ENCODE measurements at regions not wholly inside any gene's neighbourhood (a gene's known extent, or its start where the extent isn't known, plus 50 kb on each side); places are given as distances from the start of the nearest gene placed in this dataset.

- Mint-ChIP-seq H3K27me3 (peaks cover 27 to 28% of the 10 kb centered on the region in 2 donors), H3K4me3 (no peak overlapping the region), H3K27ac (no peak overlapping the region), H3K4me1 (ENCODE audit: low read depth in 2 of 2) (peaks cover 5 to 6% of the 10 kb centered on the region in 2 donors), H3K9me3 (no peaks in the 10 kb centered on the region), H3K36me3 (ENCODE audit: insufficient read depth) (no peaks in the 10 kb centered on the region)
- ATAC-seq (replicated peaks): no peak
- no peak for DNase-seq
Observed at GRCh38 chr12:94740601-94741362, 90.4 kb upstream of the TMCC3 start.

GRCh38 chr12:94736820-94737219 is 86.5 kb upstream of the TMCC3 start:
- ATAC-seq (replicated peaks) (no peak), DNase-seq (no peak)
- Mint-ChIP-seq H3K36me3 (ENCODE audit: insufficient read depth) (no peaks in the 10 kb centered on the region), H3K27me3 (peaks cover 45 to 49% of the 10 kb centered on the region in 2 donors), H3K27ac (no peak overlapping the region), H3K4me1 (ENCODE audit: low read depth in 2 of 2) (no peaks in the 10 kb centered on the region), H3K9me3 (no peaks in the 10 kb centered on the region), H3K4me3 (no peak overlapping the region)

GRCh38 chr12:94736004-94736403 is 85.6 kb upstream of the TMCC3 start:
- H3K9me3 Mint-ChIP-seq: no peaks in the 10 kb centered on the region
- ATAC-seq (replicated peaks) (no peak), DNase-seq (no peak)
- peaks cover 39 to 44% of the 10 kb centered on the region in 2 donors for H3K27me3 Mint-ChIP-seq
- H3K36me3 Mint-ChIP-seq (ENCODE audit: insufficient read depth): no peaks in the 10 kb centered on the region
- H3K4me3 Mint-ChIP-seq: no peak overlapping the region
- H3K27ac Mint-ChIP-seq: no peak overlapping the region
- H3K4me1 Mint-ChIP-seq (ENCODE audit: low read depth in 2 of 2): no peaks in the 10 kb centered on the region

DNA sequence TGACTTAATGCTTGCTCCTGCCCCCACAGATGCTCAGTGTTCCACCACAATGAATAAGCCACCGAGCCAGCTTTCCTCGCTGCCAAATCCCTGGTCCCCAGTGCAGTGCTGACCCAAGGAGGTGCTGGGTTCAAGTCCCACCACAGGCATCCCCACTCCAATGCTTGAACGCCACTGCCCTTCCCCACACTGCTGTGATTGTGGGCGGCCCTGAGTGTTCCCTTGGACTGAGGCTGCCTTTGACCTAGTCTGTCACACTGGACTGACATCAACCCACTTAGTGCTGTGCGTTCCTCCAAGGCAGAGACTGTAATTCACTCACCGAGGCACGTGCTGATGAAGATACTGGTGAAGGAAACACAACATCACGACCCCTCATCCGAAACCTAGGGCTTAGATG is 83.4 kb upstream of the TMCC3 start:
- H3K4me3 Mint-ChIP-seq: no peak overlapping the region

GRCh38 chr12:94732367-94732990 is 82.1 kb upstream of the TMCC3 start:
- Mint-ChIP-seq H3K4me1 (ENCODE audit: low read depth in 2 of 2) (no peaks in the 10 kb centered on the region), H3K27me3 (peaks cover 33 to 41% of the 10 kb centered on the region in 2 donors), H3K4me3 (no peak overlapping the region), H3K9me3 (no peaks in the 10 kb centered on the region), H3K36me3 (ENCODE audit: insufficient read depth) (no peaks in the 10 kb centered on the region), H3K27ac (no peak overlapping the region)
- DNase-seq (no peak), ATAC-seq (replicated peaks) (no peak)

More for the DNA sequence above, 83.4 kb upstream of the TMCC3 start:
- Mint-ChIP-seq H3K36me3 (ENCODE audit: insufficient read depth) (no peaks in the 10 kb centered on the region), H3K9me3 (no peaks in the 10 kb centered on the region), H3K27ac (no peak overlapping the region), H3K4me1 (ENCODE audit: low read depth in 2 of 2) (no peaks in the 10 kb centered on the region), H3K27me3 (peaks cover 28 to 32% of the 10 kb centered on the region in 2 donors)
- DNase-seq (no peak), ATAC-seq (replicated peaks) (no peak)

DNA sequence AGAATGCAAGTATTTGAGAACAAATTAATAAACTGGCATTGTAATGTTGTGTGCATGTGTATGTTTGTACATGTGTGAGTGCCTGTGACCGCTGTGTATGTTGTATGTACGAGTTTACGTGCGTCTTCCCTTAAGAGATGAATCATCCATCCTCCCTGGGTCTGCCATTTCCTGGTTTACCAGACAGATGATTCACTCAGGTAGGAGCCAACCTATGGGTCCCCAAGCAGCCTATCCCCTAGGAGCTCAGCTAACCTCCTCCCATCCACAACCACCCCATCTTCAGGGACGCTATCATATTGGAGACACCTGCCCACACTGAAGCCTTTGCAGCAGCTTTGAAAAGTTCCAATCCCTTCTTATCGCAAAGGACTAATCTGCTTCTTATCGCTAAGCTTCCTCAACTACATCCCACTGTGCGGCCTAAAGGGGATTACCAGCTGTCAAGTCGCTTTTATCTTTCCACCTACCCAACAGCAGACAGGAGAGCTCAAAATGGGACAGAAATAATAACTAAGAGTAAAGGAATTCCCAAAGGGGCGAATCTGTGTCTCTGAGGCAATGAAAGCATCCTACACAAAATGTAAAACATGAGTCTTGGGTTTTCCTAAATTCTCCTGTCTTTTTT is 81.5 kb upstream of the TMCC3 start:
- no peak overlapping the region for H3K27ac Mint-ChIP-seq
- DNase-seq: no peak
- no peak for ATAC-seq (replicated peaks)
- H3K4me1 Mint-ChIP-seq (ENCODE audit: low read depth in 2 of 2): no peaks in the 10 kb centered on the region
- no peaks in the 10 kb centered on the region for H3K36me3 Mint-ChIP-seq (ENCODE audit: insufficient read depth)
- no peak overlapping the region for H3K4me3 Mint-ChIP-seq
- peaks cover 39 to 47% of the 10 kb centered on the region in 2 donors for H3K27me3 Mint-ChIP-seq
- no peaks in the 10 kb centered on the region for H3K9me3 Mint-ChIP-seq

GRCh38 chr12:94730847-94731246 is 80.5 kb upstream of the TMCC3 start:
- H3K9me3 Mint-ChIP-seq: no peaks in the 10 kb centered on the region
- ATAC-seq (replicated peaks) (no peak), DNase-seq (no peak)
- peaks cover 39 to 49% of the 10 kb centered on the region in 2 donors for H3K27me3 Mint-ChIP-seq
- no peak overlapping the region for H3K4me3 Mint-ChIP-seq
- no peaks in the 10 kb centered on the region for H3K36me3 Mint-ChIP-seq (ENCODE audit: insufficient read depth)
- no peaks in the 10 kb centered on the region for H3K4me1 Mint-ChIP-seq (ENCODE audit: low read depth in 2 of 2)
- H3K27ac Mint-ChIP-seq: no peak overlapping the region

GRCh38 chr12:94726236-94726835 is 76.0 kb upstream of the TMCC3 start:
- no peak for ATAC-seq (replicated peaks)
- H3K4me1 Mint-ChIP-seq (ENCODE audit: low read depth in 2 of 2): peaks cover 0 to 3% of the 10 kb centered on the region in 2 donors
- H3K9me3 Mint-ChIP-seq: no peaks in the 10 kb centered on the region

DNA sequence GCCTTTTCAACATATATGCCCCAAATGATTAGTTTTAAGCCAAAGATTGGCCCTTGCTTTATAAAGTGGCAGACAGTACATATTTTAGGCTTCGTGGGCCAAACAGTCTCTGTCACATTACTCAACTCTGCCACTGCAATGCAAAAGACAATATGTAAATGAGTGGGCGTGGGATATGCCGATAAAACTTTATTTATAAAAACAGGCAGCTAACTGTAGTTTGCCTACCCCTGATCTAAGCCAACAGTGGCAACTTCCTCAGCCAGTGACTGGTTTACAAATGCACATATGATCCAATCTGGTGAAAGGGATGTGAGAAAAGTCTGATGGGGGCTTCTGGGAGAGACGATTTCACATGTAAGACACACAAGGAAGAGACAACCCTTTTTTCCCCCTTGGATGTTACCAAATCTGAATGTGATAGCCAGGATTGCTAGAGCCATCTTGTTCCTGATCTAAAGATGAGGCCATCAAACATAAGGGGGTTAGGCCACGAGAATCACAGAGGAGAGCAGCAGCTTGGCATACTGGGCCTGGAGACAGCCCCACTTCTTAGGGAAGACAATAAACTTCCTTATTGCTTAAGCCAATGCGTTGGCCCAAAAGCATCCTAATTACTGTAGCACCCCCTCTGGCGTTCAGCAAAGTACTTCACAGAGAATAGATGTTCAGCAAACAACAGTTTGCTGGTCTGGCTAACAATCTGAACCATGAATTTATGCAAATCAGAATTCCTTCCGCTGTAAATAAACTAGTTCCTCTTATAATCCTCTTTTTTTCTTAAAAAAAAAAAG is 75.2 kb upstream of the TMCC3 start:
- no peaks in the 10 kb centered on the region for H3K36me3 Mint-ChIP-seq (ENCODE audit: insufficient read depth)
- ATAC-seq (replicated peaks) (peak; percentile 41), DNase-seq (peak; percentile 10 to 17 (median 16))
- no peak overlapping the region for H3K27ac Mint-ChIP-seq
- peaks cover 20 to 33% of the 10 kb centered on the region in 2 donors for H3K27me3 Mint-ChIP-seq
- H3K4me3 Mint-ChIP-seq: no peak overlapping the region
- peaks cover 0 to 3% of the 10 kb centered on the region in 2 donors for H3K4me1 Mint-ChIP-seq (ENCODE audit: low read depth in 2 of 2)
- H3K9me3 Mint-ChIP-seq: no peaks in the 10 kb centered on the region

More at GRCh38 chr12:94726236-94726835, 76.0 kb upstream of the TMCC3 start:
- Mint-ChIP-seq H3K36me3 (ENCODE audit: insufficient read depth) (no peaks in the 10 kb centered on the region), H3K27ac (no peak overlapping the region), H3K27me3 (peaks cover 20 to 31% of the 10 kb centered on the region in 2 donors), H3K4me3 (no peak overlapping the region)
- DNase-seq: no peak

- ATAC-seq (replicated peaks): no peak
- Mint-ChIP-seq H3K27me3 (peaks cover 8 to 29% of the 10 kb centered on the region in 2 donors), H3K27ac (peak overlapping the region in 1 of 2 donors; percentile 24), H3K4me3 (no peak overlapping the region), H3K36me3 (ENCODE audit: insufficient read depth) (no peaks in the 10 kb centered on the region), H3K9me3 (no peaks in the 10 kb centered on the region), H3K4me1 (ENCODE audit: low read depth in 2 of 2) (peaks cover 0 to 5% of the 10 kb centered on the region in 2 donors)
- DNase-seq: no peak
Observed at GRCh38 chr12:94722664-94723063, 72.3 kb upstream of the TMCC3 start.

DNA sequence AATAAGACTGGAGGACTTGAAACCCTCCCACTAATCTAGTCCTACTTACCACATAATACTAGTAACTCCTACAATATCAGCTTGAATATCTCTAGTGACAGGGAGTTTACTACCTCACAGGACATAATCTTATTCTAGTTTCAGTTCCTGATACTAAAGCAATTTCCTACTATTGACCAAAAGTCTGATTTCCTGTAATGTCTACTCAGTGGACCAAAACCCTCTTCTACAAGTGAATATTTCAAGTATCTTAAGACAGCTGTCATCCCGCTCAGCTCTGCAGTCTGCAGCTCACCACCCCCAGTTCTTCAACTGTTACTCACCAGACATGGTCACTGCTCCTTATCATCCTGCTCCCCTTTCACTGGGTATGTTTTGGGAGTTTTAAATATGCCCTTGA is 70.8 kb upstream of the TMCC3 start:
- no peak for DNase-seq
- ATAC-seq (replicated peaks): peak; percentile 27
- Mint-ChIP-seq H3K27me3 (peaks cover 0 to 19% of the 10 kb centered on the region in 2 donors), H3K36me3 (ENCODE audit: insufficient read depth) (no peaks in the 10 kb centered on the region), H3K4me3 (no peak overlapping the region), H3K27ac (no peak overlapping the region), H3K9me3 (no peaks in the 10 kb centered on the region), H3K4me1 (ENCODE audit: low read depth in 2 of 2) (peaks cover 0 to 5% of the 10 kb centered on the region in 2 donors)

DNA sequence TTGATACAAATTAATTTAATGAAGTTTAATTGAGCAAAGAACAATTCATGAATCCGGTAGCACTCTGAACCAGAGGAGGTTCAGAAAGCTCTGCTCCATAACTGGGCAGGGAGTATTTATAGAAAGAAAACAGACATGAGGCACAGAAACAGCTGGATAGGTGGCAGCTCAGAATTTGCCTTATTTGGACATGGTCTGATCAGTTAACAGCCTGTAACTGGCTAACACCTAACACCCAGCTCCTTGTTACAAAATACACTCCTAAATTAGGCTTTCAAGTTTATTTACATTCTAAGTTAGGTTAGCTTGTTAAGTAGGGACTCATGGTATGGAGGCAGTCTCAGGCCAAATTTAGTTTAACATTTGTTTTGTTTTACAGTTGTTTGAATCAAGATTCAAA is 67.8 kb upstream of the TMCC3 start:
- no peaks in the 10 kb centered on the region for H3K9me3 Mint-ChIP-seq
- H3K4me3 Mint-ChIP-seq: no peak overlapping the region
- no peak for ATAC-seq (replicated peaks)
- H3K36me3 Mint-ChIP-seq (ENCODE audit: insufficient read depth): no peaks in the 10 kb centered on the region
- no peak for DNase-seq
- H3K27ac Mint-ChIP-seq: no peak overlapping the region
- H3K27me3 Mint-ChIP-seq: peaks cover 0 to 29% of the 10 kb centered on the region in 2 donors
- peaks cover 0 to 2% of the 10 kb centered on the region in 2 donors for H3K4me1 Mint-ChIP-seq (ENCODE audit: low read depth in 2 of 2)

DNA sequence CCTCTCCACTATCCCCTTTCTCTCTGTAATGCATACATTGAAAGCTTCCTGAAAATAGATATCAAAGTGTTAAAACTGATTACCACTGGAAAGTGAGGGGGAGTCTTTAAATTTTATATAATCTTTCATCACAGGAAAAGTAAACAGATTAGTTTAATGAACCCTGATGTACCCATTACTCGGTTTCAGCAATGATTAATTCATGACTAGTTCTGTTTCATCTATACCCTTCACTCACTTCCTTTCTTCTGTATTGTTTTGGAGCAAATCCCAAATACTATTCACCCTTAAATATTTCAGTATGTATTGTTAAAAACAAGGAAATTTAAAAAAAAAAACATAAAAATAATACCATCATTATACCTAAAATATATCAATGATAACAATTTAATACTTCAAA is 67.3 kb upstream of the TMCC3 start:
- Mint-ChIP-seq H3K27me3 (peaks cover 0 to 32% of the 10 kb centered on the region in 2 donors), H3K27ac (no peak overlapping the region), H3K36me3 (ENCODE audit: insufficient read depth) (no peaks in the 10 kb centered on the region), H3K4me1 (ENCODE audit: low read depth in 2 of 2) (peaks cover 0 to 2% of the 10 kb centered on the region in 2 donors), H3K4me3 (no peak overlapping the region), H3K9me3 (no peaks in the 10 kb centered on the region)
- ATAC-seq (replicated peaks) (no peak), DNase-seq (no peak)

Data from effector memory CD8-positive, alpha-beta T cell (primary cell).